ENCODE measurements at regions not wholly inside any gene's neighbourhood (a gene's known extent, or its start where the extent isn't known, plus 50 kb on each side); places are given as distances from the start of the nearest gene placed in this dataset.
"Not testable (repeated sequence)": the region's sequence is repeated elsewhere in the genome, so short reads cannot be mapped to it uniquely, and the experiment has no call there.

- DNase-seq (ENCODE audit: low spot score in 2 of 2, unreplicated experiment in 2 of 2) = no peak
- Mint-ChIP-seq H3K4me3 (no peak overlapping the region), H3K36me3 (no peaks in the 10 kb centered on the region), H3K27ac (no peak overlapping the region), H3K27me3 (ENCODE audit: low read depth) (no peaks in the 10 kb centered on the region), H3K4me1 (no peaks in the 10 kb centered on the region), H3K9me3 (peaks cover 24% of the 10 kb centered on the region)
- no peak for TF ChIP-seq CTCF (IDR thresholded peaks at IDR 0.05; ENCODE audit: unreplicated experiment)
These were observed 542.3 kb upstream of the GRIA3 start for GRCh38 chrX:122641826-122642225.

- H3K4me1 Mint-ChIP-seq; H3K36me3 Mint-ChIP-seq; H3K4me3 Mint-ChIP-seq; H3K27ac Mint-ChIP-seq; DNase-seq (ENCODE audit: low spot score in 2 of 2, unreplicated experiment in 2 of 2); H3K27me3 Mint-ChIP-seq (ENCODE audit: low read depth): not testable (repeated sequence)
- H3K9me3 Mint-ChIP-seq = peaks cover 67% of the 10 kb centered on the region
These were observed 528.8 kb upstream of the GRIA3 start for GRCh38 chrX:122655256-122655655.

GRCh38 chrX:122666601-122667000, 517.5 kb upstream of the GRIA3 start:
- Mint-ChIP-seq H3K4me3 (no peak overlapping the region), H3K4me1 (no peaks in the 10 kb centered on the region), H3K27me3 (ENCODE audit: low read depth) (no peaks in the 10 kb centered on the region), H3K27ac (no peak overlapping the region), H3K9me3 (peaks cover 30% of the 10 kb centered on the region), H3K36me3 (no peaks in the 10 kb centered on the region)
- DNase-seq (ENCODE audit: low spot score in 2 of 2, unreplicated experiment in 2 of 2) = no peak
- TF ChIP-seq CTCF (IDR thresholded peaks at IDR 0.05; ENCODE audit: unreplicated experiment) = no peak

- no peaks in the 10 kb centered on the region for H3K36me3 Mint-ChIP-seq
- TF ChIP-seq CTCF (IDR thresholded peaks at IDR 0.05; ENCODE audit: unreplicated experiment) = no peak
- H3K9me3 Mint-ChIP-seq = peaks cover 28% of the 10 kb centered on the region
- no peak overlapping the region for H3K4me3 Mint-ChIP-seq
- no peaks in the 10 kb centered on the region for H3K27me3 Mint-ChIP-seq (ENCODE audit: low read depth)
- DNase-seq (ENCODE audit: low spot score in 2 of 2, unreplicated experiment in 2 of 2) = no peak
- no peaks in the 10 kb centered on the region for H3K4me1 Mint-ChIP-seq
- H3K27ac Mint-ChIP-seq = no peak overlapping the region
These were observed 516.4 kb upstream of the GRIA3 start for GRCh38 chrX:122667667-122668066.

- Mint-ChIP-seq H3K9me3 (peaks cover 60% of the 10 kb centered on the region), H3K36me3 (no peaks in the 10 kb centered on the region), H3K27ac (no peak overlapping the region), H3K4me1 (no peaks in the 10 kb centered on the region), H3K27me3 (ENCODE audit: low read depth) (no peaks in the 10 kb centered on the region), H3K4me3 (no peak overlapping the region)
- no peak for TF ChIP-seq CTCF (IDR thresholded peaks at IDR 0.05; ENCODE audit: unreplicated experiment)
- DNase-seq (ENCODE audit: low spot score in 2 of 2, unreplicated experiment in 2 of 2) = no peak
These were observed 480.3 kb upstream of the GRIA3 start for GRCh38 chrX:122703762-122704161.

GRCh38 chrX:122739770-122740169, 444.3 kb upstream of the GRIA3 start:
- Mint-ChIP-seq H3K27me3 (ENCODE audit: low read depth) (no peaks in the 10 kb centered on the region), H3K27ac (no peak overlapping the region), H3K36me3 (no peaks in the 10 kb centered on the region), H3K4me3 (no peak overlapping the region), H3K9me3 (peaks cover 54% of the 10 kb centered on the region), H3K4me1 (no peaks in the 10 kb centered on the region)
- no peak for DNase-seq (ENCODE audit: low spot score in 2 of 2, unreplicated experiment in 2 of 2)
- TF ChIP-seq CTCF (IDR thresholded peaks at IDR 0.05; ENCODE audit: unreplicated experiment) = no peak

All from mesothelial cell of epicardium (in vitro differentiated cells).